ENCODE measurements at regions not wholly inside any gene's neighbourhood (a gene's known extent, or its start where the extent isn't known, plus 50 kb on each side); places are given as distances from the start of the nearest gene placed in this dataset.
"Not testable (repeated sequence)": the region's sequence is repeated elsewhere in the genome, so short reads cannot be mapped to it uniquely, and the experiment has no call there.

GRCh38 chrX:150217609-150218008, 145.5 kb upstream of the MAMLD1 start:
- no peak for DNase-seq

GRCh38 chrX:150219374-150220185, 143.5 kb upstream of the MAMLD1 start:
- DNase-seq = no peak

GRCh38 chrX:150223176-150224015, 139.7 kb upstream of the MAMLD1 start:
- no peak for DNase-seq

GRCh38 chrX:150224676-150225075, 138.4 kb upstream of the MAMLD1 start:
- no peak for DNase-seq

GRCh38 chrX:150225266-150225665, 137.9 kb upstream of the MAMLD1 start:
- no peak for DNase-seq

GRCh38 chrX:150225756-150226155, 137.4 kb upstream of the MAMLD1 start:
- no peak for DNase-seq

GRCh38 chrX:150226223-150226965, 136.7 kb upstream of the MAMLD1 start:
- no peak for DNase-seq

- DNase-seq = no peak
These were observed 135.7 kb upstream of the MAMLD1 start for GRCh38 chrX:150227321-150227860.

- no peak for DNase-seq
These were observed 135.2 kb upstream of the MAMLD1 start for GRCh38 chrX:150227873-150228410.

GRCh38 chrX:150228431-150228830, 134.7 kb upstream of the MAMLD1 start:
- no peak for DNase-seq

- DNase-seq = no peak
These were observed 134.1 kb upstream of the MAMLD1 start for GRCh38 chrX:150229030-150229429.

- DNase-seq = no peak
These were observed 133.6 kb upstream of the MAMLD1 start for GRCh38 chrX:150229481-150229880.

- DNase-seq = not testable (repeated sequence)
These were observed 132.2 kb upstream of the MAMLD1 start for GRCh38 chrX:150230952-150231351.

- not testable (repeated sequence) for DNase-seq
These were observed 131.7 kb upstream of the MAMLD1 start for GRCh38 chrX:150231368-150231767.

- DNase-seq = not testable (repeated sequence)
These were observed 130.9 kb upstream of the MAMLD1 start for GRCh38 chrX:150232222-150232621.

GRCh38 chrX:150234126-150234525, 129.0 kb upstream of the MAMLD1 start:
- DNase-seq = no peak

GRCh38 chrX:150236327-150236726, 126.8 kb upstream of the MAMLD1 start:
- no peak for DNase-seq

- no peak for DNase-seq
These were observed 124.3 kb upstream of the MAMLD1 start for GRCh38 chrX:150238632-150239382.

GRCh38 chrX:150239946-150240642, 123.0 kb upstream of the MAMLD1 start:
- DNase-seq = no peak

GRCh38 chrX:150240643-150240970, 122.5 kb upstream of the MAMLD1 start:
- no peak for DNase-seq

- no peak for DNase-seq
These were observed 109.0 kb upstream of the MAMLD1 start for GRCh38 chrX:150253959-150254620.
